Skeletal muscle cell (primary cell): ENCODE measurements at regions not wholly inside any gene's neighbourhood (a gene's known extent, or its start where the extent isn't known, plus 50 kb on each side); places are given as distances from the start of the nearest gene placed in this dataset.

ENCODE experiments used
- DNase-seq: peaks from one replicate; pipeline ENCODE4 v3.0.0-alpha.2; 2010; ENCODE audit warnings: low read depth
- H3K4me3 ChIP-seq: 2 replicates; pipeline ENCODE4 v1.5.1; 2011; ENCODE audit warnings: low read depth, mild to moderate bottlenecking, control low read depth, low read length, moderate library complexity

DNA sequence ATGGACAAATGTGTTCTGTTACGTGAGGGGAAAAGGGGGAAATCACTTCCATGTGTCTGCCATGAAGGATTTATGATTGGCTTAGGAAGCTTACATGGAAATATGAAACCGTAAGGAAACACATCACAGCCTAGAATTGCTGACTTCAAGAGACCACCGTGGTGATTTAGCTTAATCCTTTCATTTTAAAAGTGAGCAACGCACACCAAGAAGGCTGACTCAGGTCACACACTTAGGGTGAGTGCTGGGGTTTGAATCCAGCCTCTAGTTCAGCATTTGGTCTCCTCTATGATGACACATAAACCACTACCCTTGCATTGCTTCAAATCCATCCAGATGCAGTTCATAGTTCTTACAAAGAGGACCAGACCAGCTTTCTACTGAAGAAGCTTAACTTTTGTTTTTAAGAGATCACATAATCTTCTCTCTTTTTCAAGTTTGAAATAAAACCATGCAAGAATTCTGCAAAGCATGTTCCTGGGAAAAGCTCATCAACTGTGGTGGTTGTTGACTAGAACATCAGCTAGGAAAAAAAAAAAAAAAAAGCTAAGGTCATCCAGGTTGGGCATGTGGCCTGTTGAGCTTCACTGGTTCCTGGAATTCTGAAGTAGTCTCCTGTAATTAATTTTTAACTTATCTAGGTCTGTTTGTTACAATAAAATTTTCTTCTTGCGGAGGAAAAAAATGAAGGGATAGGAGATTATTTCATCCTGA, 60.2 kb upstream of the KL start:
- DNase-seq, result no peak
- no peak overlapping the region for H3K4me3 ChIP-seq

DNA sequence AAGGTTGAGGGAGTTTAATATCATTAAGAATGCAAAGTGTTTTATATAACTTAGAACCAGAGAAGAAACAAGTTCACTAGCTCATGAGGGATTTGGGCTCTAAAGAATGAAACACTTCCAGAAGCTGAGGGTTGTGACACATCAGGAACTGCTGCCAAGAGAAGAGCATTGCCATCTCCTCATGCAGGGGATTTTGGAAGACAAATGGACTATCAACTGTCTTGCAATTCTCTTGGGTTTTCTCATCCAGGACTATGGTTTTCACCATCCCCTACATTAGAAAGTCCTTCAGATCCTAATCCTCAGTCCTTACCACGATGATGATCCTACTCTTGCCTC, 59.7 kb upstream of the KL start:
- no peak overlapping the region for H3K4me3 ChIP-seq
- no peak for DNase-seq

DNA sequence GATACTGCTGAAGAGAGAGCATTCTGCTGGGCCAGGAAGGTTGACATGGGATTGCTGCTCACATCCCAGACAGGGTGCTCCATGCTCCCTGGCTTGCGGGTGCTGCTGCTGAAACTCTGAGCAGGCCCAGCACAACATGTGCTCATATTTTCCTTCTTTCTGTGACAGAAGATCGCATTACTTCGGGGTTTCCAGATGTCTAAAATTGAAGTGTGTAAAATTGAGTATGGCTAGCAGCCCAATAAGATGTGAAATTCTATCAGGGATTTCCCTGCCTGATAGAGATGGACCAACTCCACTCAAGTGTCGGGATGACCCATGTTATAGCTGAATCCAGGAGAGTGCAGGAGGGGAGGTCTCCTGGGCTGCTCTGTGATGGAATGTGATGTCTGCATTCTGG, 55.6 kb upstream of the KL start:
- DNase-seq, result no peak

DNA sequence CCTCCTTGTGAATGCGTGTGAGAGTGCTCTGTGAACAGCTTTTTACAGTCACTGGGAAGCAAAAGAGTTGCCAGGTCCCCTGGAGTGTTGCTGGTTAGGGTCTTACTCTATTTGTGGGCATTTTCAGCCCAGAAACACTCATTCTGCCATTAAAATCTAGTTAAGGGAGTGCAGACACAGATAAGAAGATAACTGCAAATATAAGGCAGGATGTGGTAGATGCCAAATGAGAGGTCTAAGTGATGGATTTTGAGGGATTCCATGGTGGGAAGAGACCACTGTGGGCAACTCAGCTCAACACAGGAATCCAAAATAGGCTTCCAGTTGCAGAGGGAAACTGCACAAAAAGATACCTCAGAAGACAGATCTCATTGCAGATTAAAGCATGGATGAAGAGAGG, 54.5 kb upstream of the KL start:
- DNase-seq, result no peak

More for the DNA sequence above, 55.6 kb upstream of the KL start:
- H3K4me3 ChIP-seq, result no peak overlapping the region

DNA sequence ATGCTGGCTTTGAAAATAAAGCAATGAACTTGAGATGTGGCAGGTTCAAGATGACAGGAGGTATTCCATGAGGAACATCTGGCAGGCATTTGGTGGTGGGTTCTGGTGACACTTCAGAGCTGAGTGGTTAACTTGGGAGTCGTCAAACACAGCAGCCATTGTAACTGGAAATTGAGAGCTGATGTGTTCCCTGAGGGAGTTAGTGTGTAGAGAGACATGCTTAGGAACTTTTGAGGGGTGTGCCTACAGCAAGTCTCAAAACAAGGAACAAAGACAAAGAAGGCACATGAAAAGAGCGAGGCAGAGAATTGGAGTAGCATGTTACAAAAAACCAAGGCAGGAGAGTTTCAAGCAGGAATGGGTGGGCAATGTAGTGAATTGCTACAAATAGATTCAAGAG, 53.9 kb upstream of the KL start:
- DNase-seq, result no peak
- no peak overlapping the region for H3K4me3 ChIP-seq

More for the DNA sequence above, 54.5 kb upstream of the KL start:
- H3K4me3 ChIP-seq, result no peak overlapping the region

DNA sequence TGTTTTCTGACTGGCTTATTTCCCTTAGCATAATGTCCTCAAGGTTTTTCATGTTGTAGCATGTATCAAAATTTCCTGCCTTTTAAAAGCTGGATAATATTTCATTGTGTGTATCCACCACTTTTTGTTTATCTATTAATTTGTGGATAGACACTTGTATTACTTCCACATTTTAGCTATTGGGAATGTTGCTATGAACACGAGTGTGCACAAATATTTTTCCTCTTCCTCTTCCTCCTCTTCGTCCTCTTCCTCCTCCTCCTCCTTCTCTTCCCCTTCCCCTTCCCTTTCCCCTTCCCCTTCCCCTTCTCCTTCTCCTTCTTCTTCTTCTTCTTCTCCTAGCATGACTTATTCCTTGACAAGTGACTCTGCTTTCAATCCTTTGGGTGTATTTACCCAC, 51.2 kb upstream of the KL start:
- H3K4me3 ChIP-seq, result no peak overlapping the region
- no peak for DNase-seq
